Spleen (tissue), 11 donors: ENCODE measurements at regions not wholly inside any gene's neighbourhood (a gene's known extent, or its start where the extent isn't known, plus 50 kb on each side); places are given as distances from the start of the nearest gene placed in this dataset.

ENCODE experiments used
- DNase-seq: peaks from one replicate; pipeline ENCODE4 v3.0.0-alpha.2; 2020
- H3K27ac ChIP-seq, 8 donors: fragments of 200-600 bp; sonication (generic) in 7 of 8; 1 replicate in 4 of 8; 2 replicates in 4 of 8; pipeline versions ENCODE4 v1.5.0 to v1.8.0; 2016 to 2021; ENCODE audit warnings: inconsistent platforms in 4 of 8, mild to moderate bottlenecking in 4 of 8, moderate library complexity in 1 of 8
- H3K27me3 ChIP-seq, 7 donors: fragments of 200-600 bp; sonication (generic) in 6 of 7; replicated peaks in 1 of 7; 1 replicate in 4 of 7; 2 replicates in 3 of 7; pipeline versions ENCODE4 v1.5.0 to v1.8.0; 2016 to 2021; ENCODE audit warnings: inconsistent platforms in 3 of 7, mild to moderate bottlenecking in 1 of 7
- H3K36me3 ChIP-seq, 6 donors: fragments of 200-600 bp; sonication (generic) in 5 of 6; 1 replicate in 4 of 6; 2 replicates in 2 of 6; pipeline versions ENCODE4 v1.5.0 to v1.8.0; 2016 to 2021; ENCODE audit warnings: inconsistent platforms in 2 of 6
- H3K4me1 ChIP-seq, 6 donors: fragments of 200-600 bp; sonication (generic) in 5 of 6; 1 replicate in 3 of 6; 2 replicates in 3 of 6; pipeline versions ENCODE4 v1.5.0 to v1.8.0; 2016 to 2021; ENCODE audit warnings: inconsistent platforms in 3 of 6
- H3K4me3 ChIP-seq, 8 donors: fragments of 200-600 bp; sonication (generic) in 7 of 8; 1 replicate in 4 of 8; 2 replicates in 4 of 8; pipeline versions ENCODE4 v1.5.0 to v1.8.0; 2016 to 2021; ENCODE audit warnings: inconsistent platforms in 4 of 8, mild to moderate bottlenecking in 4 of 8, moderate library complexity in 2 of 8
- H3K9me3 ChIP-seq, 8 donors: fragments of 200-600 bp; sonication (generic) in 7 of 8; 1 replicate in 4 of 8; 2 replicates in 4 of 8; pipeline versions ENCODE4 v1.5.0 to v1.8.0; 2016 to 2021; ENCODE audit warnings: inconsistent platforms in 4 of 8
- POLR2A ChIP-seq, 3 donors: fragments of 450-650 bp; IDR thresholded peaks; one replicate each; pipeline ENCODE4 v1.5.1; 2017; ENCODE audit warnings: antibody characterized with exemption in 3 of 3, mild to moderate bottlenecking in 1 of 3
- POLR2AphosphoS5 ChIP-seq, 3 donors: sonication (generic); formaldehyde crosslinking; IDR thresholded peaks; one replicate each; pipeline ENCODE4 v1.5.1; 2017; ENCODE audit warnings: antibody characterized with exemption in 3 of 3
- WGBS, 5 donors: extraction: QIAGEN DNeasy Blood & Tissue Kit in 3 of 5; methylation state at CpG; one replicate each; pipeline versions ENCODE4 v1.1.5 to v1.1.7; 2013 to 2018; 5-methylcytosine and 5-hydroxymethylcytosine counted together
- intact Hi-C: fragments of 100-400 bp; cut with DNase I; formaldehyde crosslinking; loops from one replicate; pipeline ENCODE4 v1.15.0; 2023; ENCODE audit warnings: low total_unique reads
- TF ChIP-seq, protein P1 (sequence below), 11 experiments: fragments of 200-600 bp in 7 of 11; fragments of 450-650 bp in 4 of 11; sonication (generic) in 4 of 11; IDR thresholded peaks in 8 of 11; conservative IDR thresholded peaks in 3 of 11; 1 replicate in 7 of 11; 2 replicates in 4 of 11; pipeline versions ENCODE4 v1.4.0 to v1.8.0; 2016 to 2021; ENCODE audit warnings: antibody characterized with exemption in 11 of 11, inconsistent platforms in 4 of 11, mild to moderate bottlenecking in 1 of 11
- donor health status: healthy with polysubstance abuse.
- donor health status: DM: no; HTN: no; CAD: no; lungs with moderate emphysema.
- donor health status: DM: no; HTN: no; CAD: no.
- donor health status: Bipolar disorder and iron deficiency.
- donor health status: healthy.
- donor health status: DM: no; HTN: no; CAD: no.
- donor health status: DM: yes; HTN: yes; CAD: no.

DNA sequence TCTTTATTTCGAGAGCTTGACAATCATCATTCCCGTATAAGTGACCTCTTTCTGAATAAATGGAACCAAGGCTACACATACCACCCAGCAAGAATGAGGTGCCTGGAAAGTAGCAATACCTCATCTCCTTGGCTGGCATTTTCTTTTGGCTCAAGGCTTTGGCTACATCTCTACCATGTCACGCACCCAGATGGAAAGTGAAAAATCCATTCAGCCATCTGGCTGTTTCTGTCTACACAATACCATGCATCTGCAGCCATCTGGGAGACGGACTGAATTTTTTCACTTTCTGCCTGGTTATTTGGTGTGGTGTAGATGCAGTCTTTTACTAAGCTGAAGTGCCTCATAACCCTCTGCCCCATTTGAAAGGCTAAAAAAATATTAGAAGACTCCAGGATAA lies 566.9 kb downstream of the BCL11A start:
- no peak overlapping the region for H3K27ac ChIP-seq
- TF ChIP-seq, protein P1, sequence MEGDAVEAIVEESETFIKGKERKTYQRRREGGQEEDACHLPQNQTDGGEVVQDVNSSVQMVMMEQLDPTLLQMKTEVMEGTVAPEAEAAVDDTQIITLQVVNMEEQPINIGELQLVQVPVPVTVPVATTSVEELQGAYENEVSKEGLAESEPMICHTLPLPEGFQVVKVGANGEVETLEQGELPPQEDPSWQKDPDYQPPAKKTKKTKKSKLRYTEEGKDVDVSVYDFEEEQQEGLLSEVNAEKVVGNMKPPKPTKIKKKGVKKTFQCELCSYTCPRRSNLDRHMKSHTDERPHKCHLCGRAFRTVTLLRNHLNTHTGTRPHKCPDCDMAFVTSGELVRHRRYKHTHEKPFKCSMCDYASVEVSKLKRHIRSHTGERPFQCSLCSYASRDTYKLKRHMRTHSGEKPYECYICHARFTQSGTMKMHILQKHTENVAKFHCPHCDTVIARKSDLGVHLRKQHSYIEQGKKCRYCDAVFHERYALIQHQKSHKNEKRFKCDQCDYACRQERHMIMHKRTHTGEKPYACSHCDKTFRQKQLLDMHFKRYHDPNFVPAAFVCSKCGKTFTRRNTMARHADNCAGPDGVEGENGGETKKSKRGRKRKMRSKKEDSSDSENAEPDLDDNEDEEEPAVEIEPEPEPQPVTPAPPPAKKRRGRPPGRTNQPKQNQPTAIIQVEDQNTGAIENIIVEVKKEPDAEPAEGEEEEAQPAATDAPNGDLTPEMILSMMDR (IDR thresholded peaks at IDR 0.05 in 8 of 11, conservative IDR thresholded peaks at IDR 0.05 in 3 of 11): no peak
- TF ChIP-seq POLR2A (IDR thresholded peaks at IDR 0.05) (no peak), POLR2AphosphoS5 (IDR thresholded peaks at IDR 0.05) (no peak)
- no peaks in the 10 kb centered on the region for H3K27me3 ChIP-seq
- intact Hi-C loops: no loop called here
- WGBS, 5 donors: 83 to 97% (median 89%) methylated on average over 4 of the region's 4 CpGs
- no peaks in the 10 kb centered on the region for H3K4me1 ChIP-seq
- H3K4me3 ChIP-seq: no peak overlapping the region
- DNase-seq: no peak
- H3K36me3 ChIP-seq: no peaks in the 10 kb centered on the region
- no peaks in the 10 kb centered on the region for H3K9me3 ChIP-seq

DNA sequence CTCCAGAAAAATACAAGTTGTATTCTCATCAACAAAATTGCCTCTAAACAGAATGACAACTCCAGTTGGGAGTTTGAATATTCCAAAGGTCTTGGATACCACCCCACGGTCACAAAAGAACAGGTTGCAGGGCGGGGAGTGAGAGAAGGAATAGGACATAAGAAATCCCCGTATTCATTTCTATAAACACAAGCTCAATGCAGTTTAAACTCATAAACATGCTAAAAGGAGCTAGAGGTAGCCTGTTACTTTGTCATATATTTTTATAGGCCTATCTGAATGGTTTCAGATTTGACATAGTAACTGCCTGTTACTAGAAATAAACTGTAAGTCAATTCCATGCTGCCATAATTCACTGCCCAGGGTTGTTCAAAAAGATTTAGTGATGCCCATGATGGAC lies 567.5 kb downstream of the BCL11A start:
- intact Hi-C loops: no loop called here
- Histone ChIP-seq H3K27ac (no peak overlapping the region), H3K27me3 (no peaks in the 10 kb centered on the region), H3K36me3 (no peaks in the 10 kb centered on the region), H3K9me3 (no peaks in the 10 kb centered on the region), H3K4me1 (no peaks in the 10 kb centered on the region), H3K4me3 (no peak overlapping the region)
- DNase-seq: no peak
- TF ChIP-seq, protein P1 (IDR thresholded peaks at IDR 0.05 in 8 of 11, conservative IDR thresholded peaks at IDR 0.05 in 3 of 11): no peak
- no peak for TF ChIP-seq POLR2AphosphoS5 (IDR thresholded peaks at IDR 0.05)
- no peak for TF ChIP-seq POLR2A (IDR thresholded peaks at IDR 0.05)
- WGBS, 5 donors: 87 to 93% (median 92%) methylated on average over 3 of the region's 3 CpGs

DNA sequence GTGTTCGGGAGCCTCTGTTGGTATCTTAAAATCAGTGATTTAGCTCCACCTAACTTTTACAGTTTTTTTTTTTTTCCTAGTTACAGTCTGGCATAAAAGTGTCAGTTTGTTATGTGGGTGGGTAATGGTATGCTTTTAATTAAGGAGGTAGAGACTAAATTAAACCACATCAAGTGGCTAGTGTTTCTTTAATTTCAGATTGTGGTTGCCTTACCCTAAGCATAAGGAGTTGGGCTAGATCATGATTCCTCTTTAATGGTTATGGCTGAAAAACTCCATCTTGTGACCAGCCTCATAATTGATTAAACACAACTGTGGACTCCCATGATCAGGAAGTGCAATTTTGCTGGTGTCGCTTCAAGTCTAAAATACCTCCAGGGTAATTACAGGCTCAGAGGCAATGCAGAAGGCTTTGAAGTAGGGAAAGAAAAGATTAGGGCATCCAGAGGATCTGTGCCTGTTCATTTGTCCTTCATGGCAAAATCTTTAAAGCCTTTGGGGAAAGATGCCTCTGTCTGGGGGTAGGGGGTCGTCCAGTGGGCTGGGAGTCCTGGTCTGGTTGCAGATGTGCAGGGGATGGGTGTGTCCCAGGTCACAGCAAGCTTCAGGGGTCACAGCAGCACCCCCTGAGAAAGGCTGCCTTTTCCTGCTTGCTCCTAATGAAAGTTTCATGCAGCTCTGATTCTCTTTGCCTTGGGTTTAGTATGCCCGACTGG lies 579.2 kb downstream of the BCL11A start:
- intact Hi-C loops: no loop called here

DNA sequence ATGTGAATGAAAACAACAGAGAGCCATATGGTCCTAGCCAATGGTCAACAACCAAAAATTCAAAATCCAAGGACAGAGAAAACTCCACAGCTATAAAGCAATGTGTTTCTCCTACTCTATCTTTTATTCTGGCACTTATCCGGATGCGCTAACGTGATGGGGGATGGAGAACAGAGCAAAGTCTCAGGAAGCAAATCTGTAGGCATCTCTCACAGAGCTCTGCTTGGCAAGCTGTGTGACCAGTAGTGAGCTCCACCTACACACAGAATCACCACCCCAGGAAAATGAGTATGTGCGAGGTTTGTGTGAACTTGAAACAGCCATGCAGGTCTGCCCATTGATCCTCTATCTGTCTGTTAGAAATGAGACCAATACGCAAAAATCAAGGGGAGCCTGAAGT lies 584.3 kb downstream of the BCL11A start:
- Histone ChIP-seq H3K36me3 (no peaks in the 10 kb centered on the region), H3K9me3 (no peaks in the 10 kb centered on the region), H3K4me1 (no peaks in the 10 kb centered on the region), H3K27ac (no peak overlapping the region), H3K27me3 (no peaks in the 10 kb centered on the region), H3K4me3 (no peak overlapping the region)
- intact Hi-C loops: no loop called here
- DNase-seq: no peak
- TF ChIP-seq, protein P1 (IDR thresholded peaks at IDR 0.05 in 8 of 11, conservative IDR thresholded peaks at IDR 0.05 in 3 of 11): no peak
- TF ChIP-seq POLR2AphosphoS5 (IDR thresholded peaks at IDR 0.05): no peak
- WGBS, 5 donors: 89 to 99% (median 97%) methylated on average over 5 of the region's 5 CpGs

More for the DNA sequence above, 579.2 kb downstream of the BCL11A start:
- Histone ChIP-seq H3K36me3 (no peaks in the 10 kb centered on the region), H3K4me1 (no peaks in the 10 kb centered on the region), H3K27me3 (no peaks in the 10 kb centered on the region), H3K27ac (no peak overlapping the region), H3K4me3 (no peak overlapping the region), H3K9me3 (no peaks in the 10 kb centered on the region)
- 66 to 77% (median 73%) methylated on average over 4 of the region's 4 CpGs for WGBS, 5 donors
- DNase-seq: no peak
- TF ChIP-seq POLR2A (IDR thresholded peaks at IDR 0.05): no peak
- TF ChIP-seq, protein P1 (IDR thresholded peaks at IDR 0.05 in 8 of 11, conservative IDR thresholded peaks at IDR 0.05 in 3 of 11): no peak
- no peak for TF ChIP-seq POLR2AphosphoS5 (IDR thresholded peaks at IDR 0.05)
